ENCODE measurements at regions not wholly inside any gene's neighbourhood (a gene's known extent, or its start where the extent isn't known, plus 50 kb on each side); places are given as distances from the start of the nearest gene placed in this dataset.

DNA sequence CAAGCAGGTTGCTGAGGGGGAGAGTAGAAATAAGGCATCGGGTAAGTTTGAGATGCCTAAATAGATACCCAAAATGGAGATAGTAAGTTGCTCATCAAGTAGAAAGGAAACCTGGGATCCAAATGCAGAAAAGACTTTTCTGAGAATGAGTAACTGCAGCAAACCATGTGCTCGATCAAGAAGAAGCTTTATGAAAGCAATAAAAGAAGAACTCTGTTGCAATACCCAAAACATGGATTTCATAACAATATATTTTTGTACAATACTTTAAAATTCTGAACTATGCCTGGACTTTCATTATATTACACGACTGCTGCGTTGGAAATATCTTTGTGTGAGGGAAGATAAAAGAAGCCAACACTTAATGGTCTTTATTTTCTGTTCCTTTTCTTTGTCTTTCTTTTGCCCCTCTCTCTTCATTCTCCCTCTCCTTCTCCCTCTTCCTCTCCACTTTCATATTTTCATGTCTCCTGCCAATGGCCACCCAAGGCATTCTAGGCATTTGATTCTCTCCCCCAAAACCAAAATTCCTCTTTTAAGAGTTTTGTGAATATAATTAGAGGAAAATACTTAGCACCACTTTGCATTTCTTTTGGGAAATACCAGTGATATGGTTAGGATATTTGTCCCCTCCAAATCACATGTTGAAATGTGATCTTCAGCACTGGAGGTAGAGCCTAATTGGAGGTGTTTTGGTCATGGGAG is 257.6 kb downstream of the MREG start:
- Histone ChIP-seq H3K9me2 (ENCODE audit: insufficient read depth, low read length) (no peaks in the 10 kb centered on the region), H2AFZ (ENCODE audit: low read depth, low read length) (no peak overlapping the region), H3K27me3 (ENCODE audit: insufficient read depth, low read depth, low read length) (no peaks in the 10 kb centered on the region), H4K20me1 (ENCODE audit: insufficient read depth) (no peaks in the 10 kb centered on the region), H3F3A (ENCODE audit: insufficient read depth, low read length, poor library complexity, severe bottlenecking) (no peaks in the 10 kb centered on the region), H3K9me3 (ENCODE audit: low read length) (no peaks in the 10 kb centered on the region), H3K9ac (ENCODE audit: low read length) (no peak overlapping the region), H3K4me2 (ENCODE audit: low read length) (no peak overlapping the region), H3K4me3 (ENCODE audit: low read length) (no peak overlapping the region), H3K36me3 (ENCODE audit: insufficient read depth, low read length) (no peaks in the 10 kb centered on the region), H3K79me2 (replicated peaks; ENCODE audit: insufficient read depth, low read length) (no peaks in the 10 kb centered on the region), H3K27ac (ENCODE audit: low read length) (no peak overlapping the region)
- TF ChIP-seq RAD21 (conservative IDR thresholded peaks at IDR 0.05) (no peak), SMC3 (conservative IDR thresholded peaks at IDR 0.05; ENCODE audit: poor library complexity) (no peak), EP300 (conservative IDR thresholded peaks at IDR 0.05; ENCODE audit: poor library complexity, severe bottlenecking) (no peak), POLR2AphosphoS5 (IDR thresholded peaks at IDR 0.05) (no peak), MXI1 (conservative IDR thresholded peaks at IDR 0.05; ENCODE audit: poor library complexity, severe bottlenecking) (no peak), TAF1 (IDR thresholded peaks at IDR 0.05; ENCODE audit: low read depth) (no peak), EZH2 (IDR thresholded peaks at IDR 0.05; ENCODE audit: borderline replicate concordance, insufficient read depth, low read length, poor library complexity, severe bottlenecking) (no peak)
- TF ChIP-seq, protein P1, sequence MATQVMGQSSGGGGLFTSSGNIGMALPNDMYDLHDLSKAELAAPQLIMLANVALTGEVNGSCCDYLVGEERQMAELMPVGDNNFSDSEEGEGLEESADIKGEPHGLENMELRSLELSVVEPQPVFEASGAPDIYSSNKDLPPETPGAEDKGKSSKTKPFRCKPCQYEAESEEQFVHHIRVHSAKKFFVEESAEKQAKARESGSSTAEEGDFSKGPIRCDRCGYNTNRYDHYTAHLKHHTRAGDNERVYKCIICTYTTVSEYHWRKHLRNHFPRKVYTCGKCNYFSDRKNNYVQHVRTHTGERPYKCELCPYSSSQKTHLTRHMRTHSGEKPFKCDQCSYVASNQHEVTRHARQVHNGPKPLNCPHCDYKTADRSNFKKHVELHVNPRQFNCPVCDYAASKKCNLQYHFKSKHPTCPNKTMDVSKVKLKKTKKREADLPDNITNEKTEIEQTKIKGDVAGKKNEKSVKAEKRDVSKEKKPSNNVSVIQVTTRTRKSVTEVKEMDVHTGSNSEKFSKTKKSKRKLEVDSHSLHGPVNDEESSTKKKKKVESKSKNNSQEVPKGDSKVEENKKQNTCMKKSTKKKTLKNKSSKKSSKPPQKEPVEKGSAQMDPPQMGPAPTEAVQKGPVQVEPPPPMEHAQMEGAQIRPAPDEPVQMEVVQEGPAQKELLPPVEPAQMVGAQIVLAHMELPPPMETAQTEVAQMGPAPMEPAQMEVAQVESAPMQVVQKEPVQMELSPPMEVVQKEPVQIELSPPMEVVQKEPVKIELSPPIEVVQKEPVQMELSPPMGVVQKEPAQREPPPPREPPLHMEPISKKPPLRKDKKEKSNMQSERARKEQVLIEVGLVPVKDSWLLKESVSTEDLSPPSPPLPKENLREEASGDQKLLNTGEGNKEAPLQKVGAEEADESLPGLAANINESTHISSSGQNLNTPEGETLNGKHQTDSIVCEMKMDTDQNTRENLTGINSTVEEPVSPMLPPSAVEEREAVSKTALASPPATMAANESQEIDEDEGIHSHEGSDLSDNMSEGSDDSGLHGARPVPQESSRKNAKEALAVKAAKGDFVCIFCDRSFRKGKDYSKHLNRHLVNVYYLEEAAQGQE (IDR thresholded peaks at IDR 0.05; ENCODE audit: borderline replicate concordance): no peak
- TF ChIP-seq, protein P2, sequence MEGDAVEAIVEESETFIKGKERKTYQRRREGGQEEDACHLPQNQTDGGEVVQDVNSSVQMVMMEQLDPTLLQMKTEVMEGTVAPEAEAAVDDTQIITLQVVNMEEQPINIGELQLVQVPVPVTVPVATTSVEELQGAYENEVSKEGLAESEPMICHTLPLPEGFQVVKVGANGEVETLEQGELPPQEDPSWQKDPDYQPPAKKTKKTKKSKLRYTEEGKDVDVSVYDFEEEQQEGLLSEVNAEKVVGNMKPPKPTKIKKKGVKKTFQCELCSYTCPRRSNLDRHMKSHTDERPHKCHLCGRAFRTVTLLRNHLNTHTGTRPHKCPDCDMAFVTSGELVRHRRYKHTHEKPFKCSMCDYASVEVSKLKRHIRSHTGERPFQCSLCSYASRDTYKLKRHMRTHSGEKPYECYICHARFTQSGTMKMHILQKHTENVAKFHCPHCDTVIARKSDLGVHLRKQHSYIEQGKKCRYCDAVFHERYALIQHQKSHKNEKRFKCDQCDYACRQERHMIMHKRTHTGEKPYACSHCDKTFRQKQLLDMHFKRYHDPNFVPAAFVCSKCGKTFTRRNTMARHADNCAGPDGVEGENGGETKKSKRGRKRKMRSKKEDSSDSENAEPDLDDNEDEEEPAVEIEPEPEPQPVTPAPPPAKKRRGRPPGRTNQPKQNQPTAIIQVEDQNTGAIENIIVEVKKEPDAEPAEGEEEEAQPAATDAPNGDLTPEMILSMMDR (IDR thresholded peaks at IDR 0.05; ENCODE audit: poor library complexity, severe bottlenecking): no peak

DNA sequence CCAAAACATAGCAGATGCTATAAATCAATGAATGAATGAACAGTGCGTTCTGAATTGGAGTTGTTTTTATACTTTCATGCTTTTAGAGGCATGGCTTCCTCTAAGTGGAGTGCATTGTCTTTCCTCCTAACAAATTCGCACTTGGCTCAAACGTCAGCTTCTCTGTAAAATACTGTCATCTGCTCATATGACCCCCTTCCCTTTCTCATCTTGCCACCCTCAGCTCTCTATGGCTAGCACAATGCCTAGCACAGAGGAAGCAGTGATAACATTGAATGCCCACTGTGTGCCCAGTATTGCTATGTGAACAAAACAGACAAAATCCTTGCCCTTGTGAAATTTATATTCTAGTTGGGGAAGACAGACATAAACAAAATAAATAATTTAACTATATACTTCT is 258.8 kb downstream of the MREG start:
- H3K27me3 ChIP-seq (ENCODE audit: insufficient read depth, low read depth, low read length): no peaks in the 10 kb centered on the region
- H3K4me2 ChIP-seq (ENCODE audit: low read length): no peak overlapping the region
- H2AFZ ChIP-seq (ENCODE audit: low read depth, low read length): no peak overlapping the region
- H3K9ac ChIP-seq (ENCODE audit: low read length): no peak overlapping the region
- H3K9me2 ChIP-seq (ENCODE audit: insufficient read depth, low read length): no peaks in the 10 kb centered on the region
- no peaks in the 10 kb centered on the region for H3K36me3 ChIP-seq (ENCODE audit: insufficient read depth, low read length)
- H3K9me3 ChIP-seq (ENCODE audit: low read length): no peaks in the 10 kb centered on the region
- H3F3A ChIP-seq (ENCODE audit: insufficient read depth, low read length, poor library complexity, severe bottlenecking): no peaks in the 10 kb centered on the region
- H3K27ac ChIP-seq (ENCODE audit: low read length): no peak overlapping the region
- no peaks in the 10 kb centered on the region for H3K79me2 ChIP-seq (replicated peaks; ENCODE audit: insufficient read depth, low read length)
- TF ChIP-seq RAD21 (conservative IDR thresholded peaks at IDR 0.05) (no peak), EP300 (conservative IDR thresholded peaks at IDR 0.05; ENCODE audit: poor library complexity, severe bottlenecking) (no peak), EZH2 (IDR thresholded peaks at IDR 0.05; ENCODE audit: borderline replicate concordance, insufficient read depth, low read length, poor library complexity, severe bottlenecking) (no peak), TAF1 (IDR thresholded peaks at IDR 0.05; ENCODE audit: low read depth) (no peak), SMC3 (conservative IDR thresholded peaks at IDR 0.05; ENCODE audit: poor library complexity) (no peak), POLR2AphosphoS5 (IDR thresholded peaks at IDR 0.05) (no peak), MXI1 (conservative IDR thresholded peaks at IDR 0.05; ENCODE audit: poor library complexity, severe bottlenecking) (no peak)
- TF ChIP-seq, protein P2 (IDR thresholded peaks at IDR 0.05; ENCODE audit: poor library complexity, severe bottlenecking): no peak
- TF ChIP-seq, protein P1 (IDR thresholded peaks at IDR 0.05; ENCODE audit: borderline replicate concordance): no peak
- no peak overlapping the region for H3K4me3 ChIP-seq (ENCODE audit: low read length)
- no peaks in the 10 kb centered on the region for H4K20me1 ChIP-seq (ENCODE audit: insufficient read depth)

Measured in neural cell (in vitro differentiated cells).